ENCODE measurements at regions not wholly inside any gene's neighbourhood (a gene's known extent, or its start where the extent isn't known, plus 50 kb on each side); places are given as distances from the start of the nearest gene placed in this dataset.

DNA sequence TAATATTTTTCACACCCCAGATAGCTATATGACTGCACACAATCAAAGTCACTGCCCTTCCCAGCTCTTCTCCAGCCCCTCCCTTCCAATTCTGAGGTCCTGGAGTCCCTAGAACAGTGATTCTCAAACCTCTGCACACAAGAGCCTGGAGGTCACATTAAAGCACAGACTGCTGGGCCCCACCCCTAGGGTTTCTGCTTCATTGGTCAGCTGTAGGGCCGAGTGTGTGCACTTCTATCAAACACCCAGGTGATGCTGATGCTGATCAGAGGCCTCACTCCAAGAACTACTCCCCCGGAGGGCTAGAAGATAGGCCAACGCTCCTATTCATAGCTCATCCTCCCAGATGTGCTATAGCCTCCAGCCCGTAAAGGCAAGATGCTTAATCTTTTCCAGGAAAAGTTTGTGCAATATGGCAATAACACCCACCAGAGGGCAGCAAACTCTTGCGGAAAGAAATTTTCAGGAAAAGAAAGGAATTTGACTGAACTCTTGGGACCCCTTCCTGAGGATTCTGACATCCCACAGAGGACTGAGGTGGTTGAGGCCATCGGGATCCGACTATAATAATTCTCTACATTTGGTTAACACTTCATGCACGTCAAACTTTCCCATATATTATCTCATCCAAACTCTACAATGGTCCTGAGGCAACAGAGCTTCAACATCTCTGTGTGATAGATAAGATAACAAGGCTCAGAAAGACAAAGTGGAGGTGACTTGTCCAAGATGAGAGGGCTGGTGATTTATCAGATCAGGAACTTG is 194.2 kb upstream of the PKDCC start:
- TF ChIP-seq, protein P1, sequence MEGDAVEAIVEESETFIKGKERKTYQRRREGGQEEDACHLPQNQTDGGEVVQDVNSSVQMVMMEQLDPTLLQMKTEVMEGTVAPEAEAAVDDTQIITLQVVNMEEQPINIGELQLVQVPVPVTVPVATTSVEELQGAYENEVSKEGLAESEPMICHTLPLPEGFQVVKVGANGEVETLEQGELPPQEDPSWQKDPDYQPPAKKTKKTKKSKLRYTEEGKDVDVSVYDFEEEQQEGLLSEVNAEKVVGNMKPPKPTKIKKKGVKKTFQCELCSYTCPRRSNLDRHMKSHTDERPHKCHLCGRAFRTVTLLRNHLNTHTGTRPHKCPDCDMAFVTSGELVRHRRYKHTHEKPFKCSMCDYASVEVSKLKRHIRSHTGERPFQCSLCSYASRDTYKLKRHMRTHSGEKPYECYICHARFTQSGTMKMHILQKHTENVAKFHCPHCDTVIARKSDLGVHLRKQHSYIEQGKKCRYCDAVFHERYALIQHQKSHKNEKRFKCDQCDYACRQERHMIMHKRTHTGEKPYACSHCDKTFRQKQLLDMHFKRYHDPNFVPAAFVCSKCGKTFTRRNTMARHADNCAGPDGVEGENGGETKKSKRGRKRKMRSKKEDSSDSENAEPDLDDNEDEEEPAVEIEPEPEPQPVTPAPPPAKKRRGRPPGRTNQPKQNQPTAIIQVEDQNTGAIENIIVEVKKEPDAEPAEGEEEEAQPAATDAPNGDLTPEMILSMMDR (IDR thresholded peaks at IDR 0.05): peak; percentile 69 to 75 (median 71)
- TF ChIP-seq POLR2A (IDR thresholded peaks at IDR 0.05): no peak

Data from uterus (tissue), 2 donors.